GM23338 (cell line): ENCODE measurements at regions not wholly inside any gene's neighbourhood (a gene's known extent, or its start where the extent isn't known, plus 50 kb on each side); places are given as distances from the start of the nearest gene placed in this dataset.

Experiments
- ATAC-seq: fragments of 200-7000 bp; cut with Tn5 transposase; 3 replicates; pipeline ENCODE4 v1.9.1; 2020
- DNase-seq: peaks from one replicate; pipeline ENCODE4 v3.0.0-alpha.2; 2015; ENCODE audit warnings: low spot score
- H2AFZ ChIP-seq: fragments of 200-600 bp; sonication (generic); 2 replicates; pipeline ENCODE4 v1.8.0; 2016; ENCODE audit warnings: antibody characterized with exemption, mild to moderate bottlenecking, moderate library complexity
- H3F3A ChIP-seq: fragments of 200-600 bp; sonication (generic); replicated peaks from 2 replicates; pipeline ENCODE4 v1.8.0; 2017; ENCODE audit warnings: antibody characterized with exemption, mixed run types, low read depth
- H3K27ac ChIP-seq: fragments of 200-600 bp; sonication (generic); 2 replicates; pipeline ENCODE4 v1.6.1; 2016; ENCODE audit warnings: low read depth
- H3K27me3 ChIP-seq: fragments of 200-600 bp; sonication (generic); 2 replicates; pipeline ENCODE4 v1.8.0; 2016; ENCODE audit warnings: mild to moderate bottlenecking, mixed run types, moderate library complexity; ENCODE audit not compliant: insufficient read depth
- H3K36me3 ChIP-seq: fragments of 200-600 bp; sonication (generic); 2 replicates; pipeline ENCODE4 v1.8.0; 2016; ENCODE audit warnings: mild to moderate bottlenecking; ENCODE audit not compliant: insufficient read depth
- H3K4me1 ChIP-seq: fragments of 200-600 bp; sonication (generic); 2 replicates; pipeline ENCODE4 v1.8.0; 2016; ENCODE audit warnings: mild to moderate bottlenecking, moderate library complexity; ENCODE audit not compliant: insufficient read depth
- H3K4me2 ChIP-seq: fragments of 200-600 bp; sonication (generic); 2 replicates; pipeline ENCODE4 v1.7.1; 2017; ENCODE audit warnings: mixed run types
- H3K4me3 ChIP-seq: fragments of 200-600 bp; sonication (generic); 2 replicates; pipeline ENCODE4 v1.6.1; 2016; ENCODE audit warnings: mixed run types
- H3K79me2 ChIP-seq: fragments of 200-600 bp; sonication (generic); replicated peaks from 2 replicates; pipeline ENCODE4 v1.8.0; 2017; ENCODE audit warnings: mild to moderate bottlenecking; ENCODE audit not compliant: insufficient read depth
- H3K9me2 ChIP-seq: fragments of 200-600 bp; sonication (generic); 2 replicates; pipeline ENCODE4 v1.8.0; 2017; ENCODE audit not compliant: insufficient read depth
- H4K20me1 ChIP-seq: fragments of 200-600 bp; sonication (generic); replicated peaks from 2 replicates; pipeline ENCODE4 v1.8.0; 2017; ENCODE audit warnings: mild to moderate bottlenecking; ENCODE audit not compliant: insufficient read depth
- H3K27ac Mint-ChIP-seq: 2 replicates; pipeline ENCODE4 v1.8.0; 2020; ENCODE audit warnings: inconsistent platforms, mild to moderate bottlenecking, moderate library complexity, mixed read lengths
- H3K27me3 Mint-ChIP-seq: 3 replicates; pipeline ENCODE4 v1.8.0; 2022; ENCODE audit warnings: low read depth, mild to moderate bottlenecking, moderate library complexity, mixed read lengths, inconsistent platforms; ENCODE audit not compliant: insufficient read depth, poor library complexity
- H3K36me3 Mint-ChIP-seq: 3 replicates; pipeline ENCODE4 v1.8.0; 2021; ENCODE audit warnings: low read depth, mild to moderate bottlenecking, inconsistent platforms, moderate library complexity, mixed read lengths
- H3K4me1 Mint-ChIP-seq: 3 replicates; pipeline ENCODE4 v1.8.0; 2020; ENCODE audit warnings: mild to moderate bottlenecking, inconsistent platforms, mixed read lengths
- H3K4me3 Mint-ChIP-seq: 3 replicates; pipeline ENCODE4 v1.8.0; 2021; ENCODE audit warnings: moderate library complexity, mild to moderate bottlenecking, inconsistent platforms, mixed read lengths
- H3K9me3 Mint-ChIP-seq: 3 replicates; pipeline ENCODE4 v1.8.0; 2020; ENCODE audit warnings: moderate library complexity, mild to moderate bottlenecking, inconsistent platforms, mixed read lengths
- NANOG ChIP-seq: IDR thresholded peaks from 2 replicates; pipeline ENCODE4 v1.6.1; 2016; ENCODE audit warnings: antibody characterized with exemption, borderline replicate concordance
- TF ChIP-seq, protein P1 (sequence below), 2 experiments: fragments of 200-600 bp in 1 of 2; sonication (generic) in 1 of 2; conservative IDR thresholded peaks; 2 replicates each; pipeline versions ENCODE4 v1.5.1 to v1.6.1; 2016 to 2017; ENCODE audit warnings: antibody characterized with exemption in 2 of 2, low read depth in 2 of 2, mild to moderate bottlenecking in 2 of 2, moderate library complexity in 1 of 2

GRCh38 chr5:89283728-89284493 is 400.9 kb upstream of the MEF2C start:
- Histone ChIP-seq H4K20me1 (no peaks in the 10 kb centered on the region), H3K9me2 (no peaks in the 10 kb centered on the region), H3K27me3 (no peaks in the 10 kb centered on the region), H3K79me2 (no peaks in the 10 kb centered on the region), H3K36me3 (no peaks in the 10 kb centered on the region), H3K4me2 (no peak overlapping the region), H2AFZ (no peak overlapping the region), H3F3A (no peaks in the 10 kb centered on the region), H3K4me1 (no peaks in the 10 kb centered on the region), H3K4me3 (no peak overlapping the region), H3K27ac (no peak overlapping the region)
- Mint-ChIP-seq H3K9me3 (no peaks in the 10 kb centered on the region), H3K27me3 (no peaks in the 10 kb centered on the region), H3K4me3 (no peak overlapping the region), H3K27ac (no peak overlapping the region), H3K36me3 (no peaks in the 10 kb centered on the region), H3K4me1 (no peaks in the 10 kb centered on the region)
- DNase-seq (peak; percentile 62), ATAC-seq (peak; percentile 66)
- no peak for TF ChIP-seq NANOG
- TF ChIP-seq, protein P1, sequence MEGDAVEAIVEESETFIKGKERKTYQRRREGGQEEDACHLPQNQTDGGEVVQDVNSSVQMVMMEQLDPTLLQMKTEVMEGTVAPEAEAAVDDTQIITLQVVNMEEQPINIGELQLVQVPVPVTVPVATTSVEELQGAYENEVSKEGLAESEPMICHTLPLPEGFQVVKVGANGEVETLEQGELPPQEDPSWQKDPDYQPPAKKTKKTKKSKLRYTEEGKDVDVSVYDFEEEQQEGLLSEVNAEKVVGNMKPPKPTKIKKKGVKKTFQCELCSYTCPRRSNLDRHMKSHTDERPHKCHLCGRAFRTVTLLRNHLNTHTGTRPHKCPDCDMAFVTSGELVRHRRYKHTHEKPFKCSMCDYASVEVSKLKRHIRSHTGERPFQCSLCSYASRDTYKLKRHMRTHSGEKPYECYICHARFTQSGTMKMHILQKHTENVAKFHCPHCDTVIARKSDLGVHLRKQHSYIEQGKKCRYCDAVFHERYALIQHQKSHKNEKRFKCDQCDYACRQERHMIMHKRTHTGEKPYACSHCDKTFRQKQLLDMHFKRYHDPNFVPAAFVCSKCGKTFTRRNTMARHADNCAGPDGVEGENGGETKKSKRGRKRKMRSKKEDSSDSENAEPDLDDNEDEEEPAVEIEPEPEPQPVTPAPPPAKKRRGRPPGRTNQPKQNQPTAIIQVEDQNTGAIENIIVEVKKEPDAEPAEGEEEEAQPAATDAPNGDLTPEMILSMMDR (conservative IDR thresholded peaks at IDR 0.05; ENCODE audit: low read depth in 2 of 2), result peak; percentile 27 to 59

- ATAC-seq (no peak), DNase-seq (no peak)
- no peaks in the 10 kb centered on the region for H3K9me2 ChIP-seq
- H3K27me3 ChIP-seq, result no peaks in the 10 kb centered on the region
- H3K36me3 ChIP-seq, result no peaks in the 10 kb centered on the region
- no peak overlapping the region for H3K27ac ChIP-seq
- Mint-ChIP-seq H3K27me3 (no peaks in the 10 kb centered on the region), H3K4me3 (no peak overlapping the region), H3K27ac (no peak overlapping the region), H3K9me3 (no peaks in the 10 kb centered on the region), H3K4me1 (no peaks in the 10 kb centered on the region), H3K36me3 (no peaks in the 10 kb centered on the region)
- H3K79me2 ChIP-seq, result no peaks in the 10 kb centered on the region
- H4K20me1 ChIP-seq, result no peaks in the 10 kb centered on the region
- TF ChIP-seq, protein P1 (conservative IDR thresholded peaks at IDR 0.05; ENCODE audit: low read depth in 2 of 2), result no peak
- no peaks in the 10 kb centered on the region for H3F3A ChIP-seq
- H3K4me3 ChIP-seq, result no peak overlapping the region
- H2AFZ ChIP-seq, result no peak overlapping the region
- no peaks in the 10 kb centered on the region for H3K4me1 ChIP-seq
- no peak overlapping the region for H3K4me2 ChIP-seq
Measured at GRCh38 chr5:89282554-89283510, 399.8 kb upstream of the MEF2C start.
